K562 (cell line): ENCODE measurements at regions not wholly inside any gene's neighbourhood (a gene's known extent, or its start where the extent isn't known, plus 50 kb on each side); places are given as distances from the start of the nearest gene placed in this dataset.

Experiments
- ATAC-seq: fragments of 200-7000 bp; cut with Tn5 transposase; 3 replicates; pipeline ENCODE4 v1.9.1; 2020; ENCODE audit warnings: moderate library complexity
- BruUV-seq: library from RNA; stranded (reverse); fragments of 400-500 nt; replicated peaks from 2 replicates; lab custom pipeline; 2021; lab: Mats Ljungman, UMichigan
- CTCF ChIA-PET: fragments of 300-600 bp; formaldehyde crosslinking; extraction: SDS; loops from one replicate; lab custom pipeline; 2021; ENCODE audit warnings: low intra/inter-chr PET ratio; lab: Yijun Ruan, JAX
- POLR2A ChIA-PET: fragments of 300-600, 350-650 bp; sonication (Branson Sonifier 250); formaldehyde crosslinking; extraction: SDS; loops from one replicate; lab custom pipeline; 2021; ENCODE audit warnings: antibody characterized with exemption, inconsistent platforms; lab: Yijun Ruan, JAX
- DNase-seq, 4 experiments: peaks; one replicate each; pipeline versions ENCODE4 v3.0.0 to v3.0.0-alpha.2; 2011 to 2018; ENCODE audit warnings: low spot score in 3 of 4, mixed read lengths in 3 of 4; ENCODE audit errors: extremely low read depth in 1 of 4
- FAIRE-seq: peaks from 2 replicates; lab custom pipeline; 2011; peaks lifted over from hg19 to GRCh38; lab: Jason Lieb, UNC
- H2AFZ ChIP-seq: 2 replicates; pipeline ENCODE4 v1.6.0; 2011; ENCODE audit warnings: low read depth, low read length, control low read depth, inconsistent platforms
- H3K27ac ChIP-seq: fragments of 200-600 bp; 3 replicates; pipeline ENCODE4 v1.8.0; 2011; ENCODE audit warnings: low read depth, mild to moderate bottlenecking, control low read depth, inconsistent platforms, low read length, moderate library complexity, mixed read lengths; ENCODE audit errors: extremely low read depth
- H3K27me3 ChIP-seq, 2 experiments: fragments of 300-600 bp in 1 of 2; 2 replicates in 1 of 2; 3 replicates in 1 of 2; pipeline versions ENCODE4 v1.6.0 to v1.8.0; 2011; ENCODE audit warnings: inconsistent platforms in 2 of 2, low read length in 2 of 2, mild to moderate bottlenecking in 1 of 2, mixed read lengths in 1 of 2, moderate library complexity in 1 of 2; ENCODE audit not compliant: control insufficient read depth in 2 of 2, insufficient read depth in 2 of 2
- H3K36me3 ChIP-seq: fragments of 300-600 bp; 3 replicates; pipeline ENCODE4 v1.8.0; 2011; ENCODE audit warnings: mild to moderate bottlenecking, low read length, inconsistent platforms; ENCODE audit not compliant: control insufficient read depth, insufficient read depth
- H3K4me1 ChIP-seq, 2 experiments: fragments of 200-600 bp in 1 of 2; replicated peaks in 1 of 2; 2 replicates in 1 of 2; 3 replicates in 1 of 2; pipeline versions ENCODE4 v1.5.1 to v1.8.0; 2011; ENCODE audit warnings: inconsistent platforms in 2 of 2, low read length in 2 of 2, mild to moderate bottlenecking in 1 of 2, mixed read lengths in 1 of 2, moderate library complexity in 1 of 2; ENCODE audit not compliant: control insufficient read depth in 2 of 2, insufficient read depth in 2 of 2
- H3K4me2 ChIP-seq: 2 replicates; pipeline ENCODE4 v1.6.1; 2011; ENCODE audit warnings: low read length, control low read depth, inconsistent platforms, mixed read lengths; ENCODE audit not compliant: insufficient read depth
- H3K4me3 ChIP-seq: fragments of 200-600 bp; sonication (generic), shearing (Covaris generic); 2 replicates; pipeline ENCODE4 v1.5.1; 2016; ENCODE audit warnings: control low read depth, inconsistent platforms
- H3K79me2 ChIP-seq: fragments of 200-600 bp; 3 replicates; pipeline ENCODE4 v1.8.0; 2011; ENCODE audit warnings: low read length, inconsistent platforms; ENCODE audit not compliant: control insufficient read depth, insufficient read depth
- H3K9ac ChIP-seq, 2 experiments: 2 replicates each; pipeline versions ENCODE4 v1.6.0 to v1.6.1; 2011; ENCODE audit warnings: low read depth in 2 of 2, low read length in 2 of 2, control low read depth in 1 of 2, inconsistent platforms in 1 of 2, mild to moderate bottlenecking in 1 of 2, mixed read lengths in 1 of 2; ENCODE audit not compliant: insufficient read depth in 1 of 2
- H3K9me1 ChIP-seq: one replicate; pipeline ENCODE4 v1.6.0; 2011; ENCODE audit warnings: inconsistent platforms, mild to moderate bottlenecking, low read length, moderate library complexity; ENCODE audit not compliant: control insufficient read depth, insufficient read depth
- H3K9me3 ChIP-seq: replicated peaks from 2 replicates; pipeline ENCODE4 v1.5.1; 2011; ENCODE audit warnings: low read depth, low read length, inconsistent platforms; ENCODE audit not compliant: control insufficient read depth, insufficient read depth
- H4K20me1 ChIP-seq: replicated peaks from 2 replicates; pipeline ENCODE4 v1.6.1; 2011; ENCODE audit warnings: low read length, inconsistent platforms, mixed read lengths; ENCODE audit not compliant: control insufficient read depth, insufficient read depth
- CAMTA2 ChIP-seq: fragments of 250-450 bp; sonication (Bioruptor Pico); conservative IDR thresholded peaks from 2 replicates; pipeline ENCODE4 v1.5.1; 2022
- CREM ChIP-seq: IDR thresholded peaks from 2 replicates; pipeline ENCODE4 v1.6.1; 2014; ENCODE audit warnings: antibody characterized with exemption, low read depth
- ESRRB ChIP-seq: fragments of 250-450 bp; sonication (Bioruptor Pico); IDR thresholded peaks from 2 replicates; pipeline ENCODE4 v1.5.0; 2020; ENCODE audit warnings: mild to moderate bottlenecking, moderate library complexity, borderline replicate concordance
- GTF2A2 ChIP-seq: IDR thresholded peaks from 2 replicates; pipeline ENCODE4 v1.6.1; 2016; ENCODE audit warnings: mild to moderate bottlenecking, missing genetic modification characterization, missing compliant biosample characterization
- HSF4 ChIP-seq: fragments of 250-450 bp; sonication (Bioruptor Pico); IDR thresholded peaks from 2 replicates; pipeline ENCODE4 v2.1.2; 2022; ENCODE audit warnings: mild to moderate bottlenecking, moderate library complexity, borderline replicate concordance
- KDM5B ChIP-seq: fragments of 200-600 bp; sonication (generic); IDR thresholded peaks from 2 replicates; pipeline ENCODE4 v1.6.1; 2012; ENCODE audit warnings: low read depth, mild to moderate bottlenecking, moderate library complexity, low read length, control low read depth, inconsistent platforms; ENCODE audit not compliant: insufficient replicate concordance
- NEUROD1 ChIP-seq: fragments of 150-350 bp; IDR thresholded peaks from 2 replicates; pipeline ENCODE4 v1.6.1; 2014; ENCODE audit warnings: borderline replicate concordance, low read length, low read depth; ENCODE audit not compliant: partially characterized antibody
- NR1H2 ChIP-seq: sonication (generic); formaldehyde crosslinking; IDR thresholded peaks from 2 replicates; pipeline ENCODE4 v1.4.0; 2020; ENCODE audit warnings: mild to moderate bottlenecking, missing genetic modification reagents
- SIN3A ChIP-seq, 2 experiments: fragments of 150-350 bp in 1 of 2; IDR thresholded peaks; 2 replicates each; pipeline ENCODE4 v1.6.1; 2011 to 2016; ENCODE audit warnings: borderline replicate concordance in 2 of 2, low read depth in 2 of 2, low read length in 2 of 2, mild to moderate bottlenecking in 2 of 2, moderate library complexity in 2 of 2; ENCODE audit not compliant: control insufficient read depth in 1 of 2
- TEAD4 ChIP-seq, 2 experiments: sonication (generic) in 1 of 2; formaldehyde crosslinking in 1 of 2; IDR thresholded peaks; 2 replicates each; pipeline versions ENCODE4 v1.6.1 to v1.8.0; 2012 to 2022; ENCODE audit warnings: borderline replicate concordance in 1 of 2, inconsistent platforms in 1 of 2, low read length in 1 of 2, mild to moderate bottlenecking in 1 of 2, missing genetic modification reagents in 1 of 2
- THRAP3 ChIP-seq: fragments of 450-650 bp; IDR thresholded peaks from 2 replicates; pipeline ENCODE4 v1.6.1; 2016; ENCODE audit warnings: mild to moderate bottlenecking, inconsistent platforms, borderline replicate concordance
- TOE1 ChIP-seq, 2 experiments: fragments of 450-650 bp in 1 of 2; sonication (generic) in 1 of 2; formaldehyde crosslinking in 1 of 2; IDR thresholded peaks; 2 replicates each; pipeline versions ENCODE4 v1.7.1 to v1.8.0; 2016 to 2022; ENCODE audit warnings: borderline replicate concordance in 2 of 2, mild to moderate bottlenecking in 2 of 2, antibody characterized with exemption in 1 of 2, inconsistent platforms in 1 of 2, low read depth in 1 of 2, missing genetic modification reagents in 1 of 2, moderate library complexity in 1 of 2
- ZBTB17 ChIP-seq: fragments of 450-650 bp; formaldehyde crosslinking; IDR thresholded peaks from 2 replicates; pipeline ENCODE4 v1.4.0; 2020; ENCODE audit warnings: mild to moderate bottlenecking
- ZNF217 ChIP-seq: sonication (generic); formaldehyde crosslinking; IDR thresholded peaks from 2 replicates; pipeline ENCODE4 v1.8.0; 2022; ENCODE audit warnings: mild to moderate bottlenecking, missing genetic modification reagents
- in situ Hi-C: fragments of 300-500 bp; cut with MboI; formaldehyde crosslinking; loops from 4 replicates; pipeline ENCODE4 v1.15.0; 2018; ENCODE audit warnings: inconsistent platforms, mixed read lengths
- intact Hi-C: fragments of 100-400 bp; cut with micrococcal nuclease; formaldehyde crosslinking; loops from 2 replicates; pipeline ENCODE4 v1.14.2; 2022
- TF ChIP-seq, protein P1 (sequence below): sonication (generic); formaldehyde crosslinking; IDR thresholded peaks from 2 replicates; pipeline ENCODE4 v1.8.0; 2022; ENCODE audit warnings: missing genetic modification reagents, mild to moderate bottlenecking, moderate library complexity, borderline replicate concordance
- TF ChIP-seq, protein P2 (sequence below): fragments of 250-450 bp; sonication (Bioruptor Pico); IDR thresholded peaks from 2 replicates; pipeline ENCODE4 v1.8.0; 2022; ENCODE audit warnings: moderate library complexity, mild to moderate bottlenecking, inconsistent platforms
- TF ChIP-seq, protein P3 (sequence below): fragments of 450-650 bp; formaldehyde crosslinking; IDR thresholded peaks from 2 replicates; pipeline ENCODE4 v1.4.0; 2020; ENCODE audit warnings: mild to moderate bottlenecking

DNA sequence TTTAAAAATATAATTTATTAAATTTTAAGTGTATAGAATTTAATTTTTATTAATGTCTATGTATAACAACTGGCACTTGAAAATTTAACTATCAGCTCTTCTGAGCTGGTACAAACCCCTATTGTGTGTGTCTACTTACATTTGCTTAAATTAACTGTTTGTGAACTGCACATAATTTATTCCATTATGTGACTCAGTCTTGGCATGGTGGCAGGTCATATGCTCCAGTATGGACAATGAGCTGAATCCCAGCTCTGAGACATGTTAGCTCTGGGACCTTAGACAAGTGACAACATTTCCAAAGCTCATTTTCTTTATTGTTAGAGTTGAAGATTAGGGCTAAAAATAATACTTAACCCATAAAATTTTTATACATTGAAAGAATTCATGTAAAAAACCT lies 526.1 kb upstream of the MARCKS start:
- H3K4me1 ChIP-seq = no peaks in the 10 kb centered on the region
- no peaks in the 10 kb centered on the region for H3K79me2 ChIP-seq
- no peak overlapping the region for H3K4me3 ChIP-seq
- H3K9ac ChIP-seq = no peak overlapping the region
- H2AFZ ChIP-seq = no peak overlapping the region
- intact Hi-C loops (no loop called here), in situ Hi-C loops (no loop called here)
- ChIA-PET POLR2A (no interaction called here), CTCF (no interaction called here)
- DNase-seq (no peak), ATAC-seq (no peak), FAIRE-seq (no peak)
- H3K9me3 ChIP-seq = no peaks in the 10 kb centered on the region
- H3K27me3 ChIP-seq = no peaks in the 10 kb centered on the region
- H3K4me2 ChIP-seq = no peak overlapping the region
- H3K27ac ChIP-seq = no peak overlapping the region
- H4K20me1 ChIP-seq = no peaks in the 10 kb centered on the region
- BruUV-seq = no TSS peak
- no peaks in the 10 kb centered on the region for H3K9me1 ChIP-seq
- H3K36me3 ChIP-seq = no peaks in the 10 kb centered on the region
- TF ChIP-seq, protein P1, sequence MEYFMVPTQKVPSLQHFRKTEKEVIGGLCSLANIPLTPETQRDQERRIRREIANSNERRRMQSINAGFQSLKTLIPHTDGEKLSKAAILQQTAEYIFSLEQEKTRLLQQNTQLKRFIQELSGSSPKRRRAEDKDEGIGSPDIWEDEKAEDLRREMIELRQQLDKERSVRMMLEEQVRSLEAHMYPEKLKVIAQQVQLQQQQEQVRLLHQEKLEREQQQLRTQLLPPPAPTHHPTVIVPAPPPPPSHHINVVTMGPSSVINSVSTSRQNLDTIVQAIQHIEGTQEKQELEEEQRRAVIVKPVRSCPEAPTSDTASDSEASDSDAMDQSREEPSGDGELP = no peak
- TF ChIP-seq GTF2A2 (tag) (no peak), CREM (no peak), HSF4 (CRISPR knock-in tag) (no peak), SIN3A (IDR thresholded peaks at IDR 0.05; ENCODE audit: borderline replicate concordance in 2 of 2, control insufficient read depth in 1 of 2, low read depth in 2 of 2, low read length in 2 of 2) (no peak), THRAP3 (no peak), TOE1 (IDR thresholded peaks at IDR 0.05; ENCODE audit: borderline replicate concordance) (no peak), TOE1 (CRISPR knock-in tag; IDR thresholded peaks at IDR 0.05; ENCODE audit: borderline replicate concordance, low read depth) (no peak), ZBTB17 (CRISPR knock-in tag) (no peak), NR1H2 (no peak), ZNF217 (no peak), NEUROD1 (no peak), CAMTA2 (CRISPR knock-in tag) (no peak), ESRRB (CRISPR knock-in tag) (no peak), TEAD4 (IDR thresholded peaks at IDR 0.05; ENCODE audit: low read length) (no peak), TEAD4 (CRISPR knock-in tag; IDR thresholded peaks at IDR 0.05; ENCODE audit: borderline replicate concordance) (no peak), KDM5B (no peak)
- TF ChIP-seq, protein P2, sequence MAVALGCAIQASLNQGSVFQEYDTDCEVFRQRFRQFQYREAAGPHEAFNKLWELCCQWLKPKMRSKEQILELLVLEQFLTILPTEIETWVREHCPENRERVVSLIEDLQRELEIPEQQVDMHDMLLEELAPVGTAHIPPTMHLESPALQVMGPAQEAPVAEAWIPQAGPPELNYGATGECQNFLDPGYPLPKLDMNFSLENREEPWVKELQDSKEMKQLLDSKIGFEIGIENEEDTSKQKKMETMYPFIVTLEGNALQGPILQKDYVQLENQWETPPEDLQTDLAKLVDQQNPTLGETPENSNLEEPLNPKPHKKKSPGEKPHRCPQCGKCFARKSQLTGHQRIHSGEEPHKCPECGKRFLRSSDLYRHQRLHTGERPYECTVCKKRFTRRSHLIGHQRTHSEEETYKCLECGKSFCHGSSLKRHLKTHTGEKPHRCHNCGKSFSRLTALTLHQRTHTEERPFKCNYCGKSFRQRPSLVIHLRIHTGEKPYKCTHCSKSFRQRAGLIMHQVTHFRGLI = no peak
- TF ChIP-seq, protein P3, sequence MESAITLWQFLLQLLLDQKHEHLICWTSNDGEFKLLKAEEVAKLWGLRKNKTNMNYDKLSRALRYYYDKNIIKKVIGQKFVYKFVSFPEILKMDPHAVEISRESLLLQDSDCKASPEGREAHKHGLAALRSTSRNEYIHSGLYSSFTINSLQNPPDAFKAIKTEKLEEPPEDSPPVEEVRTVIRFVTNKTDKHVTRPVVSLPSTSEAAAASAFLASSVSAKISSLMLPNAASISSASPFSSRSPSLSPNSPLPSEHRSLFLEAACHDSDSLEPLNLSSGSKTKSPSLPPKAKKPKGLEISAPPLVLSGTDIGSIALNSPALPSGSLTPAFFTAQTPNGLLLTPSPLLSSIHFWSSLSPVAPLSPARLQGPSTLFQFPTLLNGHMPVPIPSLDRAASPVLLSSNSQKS (CRISPR knock-in tag) = no peak
